Neural progenitor cell (in vitro differentiated cells): ENCODE measurements at regions not wholly inside any gene's neighbourhood (a gene's known extent, or its start where the extent isn't known, plus 50 kb on each side); places are given as distances from the start of the nearest gene placed in this dataset.
A peak's percentile ranks its signal among the peaks of the same experiment; 100 is the strongest.

ENCODE experiments used
- DNase-seq: peaks from one replicate; pipeline ENCODE4 v3.0.0-alpha.2; 2016; ENCODE audit warnings: low spot score
- H2AFZ ChIP-seq: fragments of 200-600 bp; sonication (generic); replicated peaks from 2 replicates; pipeline ENCODE4 v1.6.1; 2016; ENCODE audit warnings: antibody characterized with exemption
- H3F3A ChIP-seq: fragments of 200-600 bp; sonication (generic); 2 replicates; pipeline ENCODE4 v1.6.1; 2016; ENCODE audit warnings: antibody characterized with exemption, low read depth
- H3K27ac ChIP-seq: fragments of 200-600 bp; sonication (generic); 2 replicates; pipeline ENCODE4 v1.5.1; 2016; ENCODE audit warnings: mild to moderate bottlenecking
- H3K27me3 ChIP-seq: fragments of 200-600 bp; sonication (generic); 2 replicates; pipeline ENCODE4 v1.6.1; 2016; ENCODE audit warnings: mild to moderate bottlenecking, moderate library complexity
- H3K36me3 ChIP-seq: fragments of 200-600 bp; sonication (generic); 2 replicates; pipeline ENCODE4 v1.5.1; 2016
- H3K4me1 ChIP-seq: fragments of 200-600 bp; sonication (generic); 2 replicates; pipeline ENCODE4 v1.6.1; 2016; ENCODE audit warnings: mixed run types
- H3K4me2 ChIP-seq: fragments of 200-600 bp; sonication (generic); 2 replicates; pipeline ENCODE4 v1.6.1; 2016
- H3K4me3 ChIP-seq: fragments of 200-600 bp; sonication (generic); 2 replicates; pipeline ENCODE4 v1.5.1; 2016
- H3K79me2 ChIP-seq: fragments of 200-600 bp; sonication (generic); 2 replicates; pipeline ENCODE4 v1.6.1; 2016; ENCODE audit warnings: low read depth
- H3K9ac ChIP-seq: fragments of 200-600 bp; sonication (generic); 2 replicates; pipeline ENCODE4 v1.6.1; 2016
- H3K9me3 ChIP-seq: fragments of 200-600 bp; sonication (generic); 2 replicates; pipeline ENCODE4 v1.5.1; 2016; ENCODE audit warnings: low read depth
- H4K20me1 ChIP-seq: fragments of 200-600 bp; sonication (generic); 2 replicates; pipeline ENCODE4 v1.6.1; 2016; ENCODE audit warnings: low read depth
- H3K27ac Mint-ChIP-seq: 3 replicates; pipeline ENCODE4 v1.8.0; 2021; ENCODE audit warnings: mixed read lengths
- H3K27me3 Mint-ChIP-seq: 2 replicates; pipeline ENCODE4 v1.8.0; 2022; ENCODE audit warnings: low read depth, mild to moderate bottlenecking, inconsistent platforms, moderate library complexity, mixed read lengths; ENCODE audit not compliant: insufficient read depth
- H3K36me3 Mint-ChIP-seq: 3 replicates; pipeline ENCODE4 v1.8.0; 2021; ENCODE audit warnings: mixed read lengths
- H3K4me1 Mint-ChIP-seq: 3 replicates; pipeline ENCODE4 v1.8.0; 2021; ENCODE audit warnings: mixed read lengths
- H3K4me3 Mint-ChIP-seq: 3 replicates; pipeline ENCODE4 v1.8.0; 2021; ENCODE audit warnings: mild to moderate bottlenecking, moderate library complexity, mixed read lengths
- H3K9me3 Mint-ChIP-seq: 3 replicates; pipeline ENCODE4 v1.8.0; 2020; ENCODE audit warnings: mixed read lengths
- EZH2 ChIP-seq: fragments of 200-600 bp; sonication (generic); IDR thresholded peaks from 2 replicates; pipeline ENCODE4 v1.6.1; 2017; ENCODE audit warnings: antibody characterized with exemption, mild to moderate bottlenecking, moderate library complexity
- EZH2phosphoT487 ChIP-seq: fragments of 200-600 bp; sonication (generic); IDR thresholded peaks from 2 replicates; pipeline ENCODE4 v1.6.1; 2017; ENCODE audit warnings: antibody characterized with exemption
- TF ChIP-seq, protein P1 (sequence below): fragments of 200-600 bp; sonication (generic); IDR thresholded peaks from 2 replicates; pipeline ENCODE4 v1.5.1; 2017; ENCODE audit warnings: antibody characterized with exemption, mild to moderate bottlenecking

DNA sequence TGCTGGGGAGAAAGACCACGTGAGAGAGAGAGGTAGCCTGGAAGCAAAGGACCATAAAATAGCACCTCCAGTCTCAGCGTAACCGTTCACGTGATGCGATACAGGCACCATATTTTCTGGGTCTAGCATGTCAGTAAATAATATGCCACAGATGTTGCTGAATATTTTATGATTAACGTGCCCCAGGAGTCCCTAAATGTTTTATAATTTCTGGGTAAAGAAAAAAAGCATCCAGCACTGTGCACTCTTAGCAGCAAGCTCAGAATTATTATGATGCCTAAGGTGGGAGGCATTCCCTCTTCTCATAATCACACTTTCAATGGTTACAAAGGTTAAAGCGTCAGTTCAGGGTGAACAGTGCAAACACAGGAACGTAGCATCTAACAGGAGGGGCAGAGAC lies 121.8 kb downstream of the CAVIN4 start:
- DNase-seq, result no peak
- H3K36me3 Mint-ChIP-seq, result no peaks in the 10 kb centered on the region
- TF ChIP-seq, protein P1, sequence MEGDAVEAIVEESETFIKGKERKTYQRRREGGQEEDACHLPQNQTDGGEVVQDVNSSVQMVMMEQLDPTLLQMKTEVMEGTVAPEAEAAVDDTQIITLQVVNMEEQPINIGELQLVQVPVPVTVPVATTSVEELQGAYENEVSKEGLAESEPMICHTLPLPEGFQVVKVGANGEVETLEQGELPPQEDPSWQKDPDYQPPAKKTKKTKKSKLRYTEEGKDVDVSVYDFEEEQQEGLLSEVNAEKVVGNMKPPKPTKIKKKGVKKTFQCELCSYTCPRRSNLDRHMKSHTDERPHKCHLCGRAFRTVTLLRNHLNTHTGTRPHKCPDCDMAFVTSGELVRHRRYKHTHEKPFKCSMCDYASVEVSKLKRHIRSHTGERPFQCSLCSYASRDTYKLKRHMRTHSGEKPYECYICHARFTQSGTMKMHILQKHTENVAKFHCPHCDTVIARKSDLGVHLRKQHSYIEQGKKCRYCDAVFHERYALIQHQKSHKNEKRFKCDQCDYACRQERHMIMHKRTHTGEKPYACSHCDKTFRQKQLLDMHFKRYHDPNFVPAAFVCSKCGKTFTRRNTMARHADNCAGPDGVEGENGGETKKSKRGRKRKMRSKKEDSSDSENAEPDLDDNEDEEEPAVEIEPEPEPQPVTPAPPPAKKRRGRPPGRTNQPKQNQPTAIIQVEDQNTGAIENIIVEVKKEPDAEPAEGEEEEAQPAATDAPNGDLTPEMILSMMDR, result no peak
- no peak for TF ChIP-seq EZH2
- TF ChIP-seq EZH2phosphoT487, result no peak
- no peak overlapping the region for H3K4me3 Mint-ChIP-seq
- Histone ChIP-seq H2AFZ (no peak overlapping the region), H3K4me1 (no peaks in the 10 kb centered on the region), H3K4me3 (no peak overlapping the region), H3F3A (no peaks in the 10 kb centered on the region), H3K9me3 (no peaks in the 10 kb centered on the region), H3K9ac (no peak overlapping the region), H3K4me2 (no peak overlapping the region), H3K36me3 (no peaks in the 10 kb centered on the region), H3K27me3 (no peaks in the 10 kb centered on the region), H3K27ac (no peak overlapping the region), H4K20me1 (no peaks in the 10 kb centered on the region), H3K79me2 (no peaks in the 10 kb centered on the region)
- no peak overlapping the region for H3K27ac Mint-ChIP-seq
- peaks cover 7% of the 10 kb centered on the region for H3K27me3 Mint-ChIP-seq
- H3K4me1 Mint-ChIP-seq, result no peaks in the 10 kb centered on the region
- H3K9me3 Mint-ChIP-seq, result no peaks in the 10 kb centered on the region

DNA sequence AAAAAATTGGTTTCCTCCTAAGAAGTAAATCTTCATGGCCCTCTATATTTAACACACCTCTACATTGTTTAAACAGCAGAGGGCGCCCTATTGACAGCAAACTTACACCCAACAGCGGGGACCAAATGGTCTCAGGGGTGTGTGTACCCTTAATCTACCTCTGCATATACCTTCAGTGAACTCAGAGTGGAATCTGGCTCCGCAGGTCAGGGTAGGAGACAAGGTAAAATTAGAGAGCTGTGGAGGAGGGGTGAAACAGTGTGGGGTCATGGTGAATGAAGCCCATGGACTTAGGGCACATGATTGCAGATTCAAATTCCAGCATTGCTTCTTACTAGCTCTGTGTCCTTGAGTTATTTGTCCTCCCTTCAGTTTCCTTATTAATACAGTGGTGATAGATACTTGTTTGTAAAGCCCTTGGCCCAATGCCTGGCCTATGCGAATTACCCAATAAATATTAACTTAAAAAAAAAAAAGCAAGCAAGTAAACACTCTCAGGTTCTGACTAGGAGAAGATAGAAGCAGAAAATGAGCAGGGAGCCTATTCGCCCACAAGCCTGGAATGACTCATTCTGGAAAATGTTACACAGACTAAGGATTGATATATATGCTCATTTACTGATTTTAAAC lies 122.9 kb downstream of the CAVIN4 start:
- Mint-ChIP-seq H3K27ac (no peak overlapping the region), H3K9me3 (peaks cover under 1% of the 10 kb centered on the region), H3K4me1 (no peaks in the 10 kb centered on the region), H3K4me3 (no peak overlapping the region), H3K27me3 (peaks cover 7% of the 10 kb centered on the region), H3K36me3 (no peaks in the 10 kb centered on the region)
- Histone ChIP-seq H3K79me2 (no peaks in the 10 kb centered on the region), H3K9ac (no peak overlapping the region), H3K9me3 (no peaks in the 10 kb centered on the region), H3K36me3 (no peaks in the 10 kb centered on the region), H3K4me2 (no peak overlapping the region), H3K27ac (no peak overlapping the region), H3K27me3 (no peaks in the 10 kb centered on the region), H3F3A (no peaks in the 10 kb centered on the region), H4K20me1 (no peaks in the 10 kb centered on the region), H2AFZ (peak overlapping the region; percentile 91), H3K4me1 (no peaks in the 10 kb centered on the region), H3K4me3 (no peak overlapping the region)
- peak; percentile 75 for DNase-seq
- TF ChIP-seq, protein P1, result peak; percentile 89
- TF ChIP-seq EZH2 (no peak), EZH2phosphoT487 (no peak)

DNA sequence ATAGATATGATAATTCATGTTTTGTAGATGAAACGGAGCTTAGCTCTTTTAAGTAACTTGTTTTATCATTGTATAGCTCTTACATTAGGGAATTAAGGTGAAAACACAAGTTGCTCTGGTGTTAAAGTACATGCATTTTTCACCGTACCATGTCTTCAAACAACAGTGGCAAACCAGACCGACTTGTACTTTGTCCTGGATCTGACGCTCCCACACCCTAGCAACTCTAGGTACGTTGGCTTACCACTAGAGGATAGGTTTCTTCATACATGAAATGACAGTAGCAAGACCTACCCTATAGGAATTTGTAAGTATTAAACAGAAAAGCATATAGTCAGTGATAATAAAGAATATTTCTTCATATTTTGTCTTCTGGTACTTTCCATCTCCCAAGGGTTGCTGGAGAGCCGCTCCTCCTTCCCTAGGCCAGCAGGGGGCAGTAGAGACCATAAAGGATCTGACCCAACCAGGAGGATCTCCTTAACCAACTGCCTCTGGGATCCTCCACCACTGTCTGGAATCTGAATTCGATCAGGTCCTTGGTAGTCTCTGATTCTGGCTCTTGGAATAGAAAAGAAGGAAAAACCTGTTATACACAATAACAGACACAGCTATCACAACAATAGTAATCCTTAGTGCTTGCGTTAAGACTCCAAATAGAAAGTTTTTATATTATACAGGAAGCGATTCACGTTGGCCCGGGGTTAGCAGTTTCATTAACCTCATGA lies 136.7 kb downstream of the CAVIN4 start:
- H3K4me2 ChIP-seq, result no peak overlapping the region
- H2AFZ ChIP-seq, result no peak overlapping the region
- H3K9me3 ChIP-seq, result no peaks in the 10 kb centered on the region
- H3K79me2 ChIP-seq, result no peaks in the 10 kb centered on the region
- Mint-ChIP-seq H3K4me1 (peaks cover 7% of the 10 kb centered on the region), H3K27me3 (peaks cover 4% of the 10 kb centered on the region), H3K9me3 (peaks cover 19% of the 10 kb centered on the region), H3K4me3 (no peak overlapping the region), H3K27ac (no peak overlapping the region), H3K36me3 (peaks cover 3% of the 10 kb centered on the region)
- H4K20me1 ChIP-seq, result no peaks in the 10 kb centered on the region
- H3F3A ChIP-seq, result no peaks in the 10 kb centered on the region
- H3K4me3 ChIP-seq, result no peak overlapping the region
- no peaks in the 10 kb centered on the region for H3K36me3 ChIP-seq
- H3K27me3 ChIP-seq, result no peaks in the 10 kb centered on the region
- no peak overlapping the region for H3K9ac ChIP-seq
- TF ChIP-seq, protein P1, result peak; percentile 94
- TF ChIP-seq EZH2phosphoT487, result no peak
- no peak for TF ChIP-seq EZH2
- DNase-seq, result peak; percentile 83
- H3K27ac ChIP-seq, result no peak overlapping the region
- no peaks in the 10 kb centered on the region for H3K4me1 ChIP-seq
